T-helper 2 cell treated with Interferon-gamma antibody and Interleukin-4, amounts not matched to agents 5 μg/mL and 100 μg/mL, for 36 hours (primary cell): ENCODE measurements at regions not wholly inside any gene's neighbourhood (a gene's known extent, or its start where the extent isn't known, plus 50 kb on each side); places are given as distances from the start of the nearest gene placed in this dataset.

ENCODE experiments used
- DNase-seq: peaks from one replicate; pipeline ENCODE4 v3.0.0; 2021; ENCODE audit warnings: low spot score
- H3K27ac Mint-ChIP-seq: one replicate; pipeline ENCODE4 v1.8.0; 2021; ENCODE audit warnings: mild to moderate bottlenecking, mixed read lengths
- H3K27me3 Mint-ChIP-seq: one replicate; pipeline ENCODE4 v1.8.0; 2021; ENCODE audit warnings: low read depth, mixed read lengths
- H3K36me3 Mint-ChIP-seq: one replicate; pipeline ENCODE4 v1.8.0; 2021; ENCODE audit warnings: low read depth, mixed read lengths
- H3K4me1 Mint-ChIP-seq: one replicate; pipeline ENCODE4 v1.8.0; 2021; ENCODE audit warnings: low read depth, mixed read lengths
- H3K4me3 Mint-ChIP-seq: one replicate; pipeline ENCODE4 v1.8.0; 2022; ENCODE audit warnings: mild to moderate bottlenecking, moderate library complexity, mixed read lengths
- H3K9me3 Mint-ChIP-seq: one replicate; pipeline ENCODE4 v1.8.0; 2021; ENCODE audit warnings: mixed read lengths

- no peak for DNase-seq
- H3K4me3 Mint-ChIP-seq, result no peak overlapping the region
- no peaks in the 10 kb centered on the region for H3K36me3 Mint-ChIP-seq
- H3K9me3 Mint-ChIP-seq, result peaks cover 56% of the 10 kb centered on the region
- H3K27ac Mint-ChIP-seq, result no peak overlapping the region
- no peaks in the 10 kb centered on the region for H3K4me1 Mint-ChIP-seq
- H3K27me3 Mint-ChIP-seq, result no peaks in the 10 kb centered on the region
These were observed 256.7 kb downstream of the TUSC1 start for GRCh38 chr9:25421560-25421959.

DNA sequence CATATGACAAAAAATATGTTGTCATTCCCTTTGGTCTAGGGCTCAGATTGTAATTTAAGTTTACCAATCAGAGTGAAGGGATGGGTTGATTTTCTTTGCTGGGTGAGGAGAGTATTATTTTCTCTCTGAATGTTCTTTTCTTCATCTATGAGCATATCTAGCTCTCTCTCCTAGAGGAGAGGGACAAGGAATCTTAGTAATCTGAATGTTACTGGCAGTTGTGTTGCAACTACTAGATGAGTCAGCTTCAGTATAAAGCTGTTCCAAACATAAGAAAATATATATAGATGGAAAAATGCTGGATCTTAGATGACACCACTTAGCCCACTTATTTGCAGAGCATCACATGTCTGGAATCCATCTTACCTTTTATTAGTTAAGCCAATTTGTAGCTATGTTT is 259.3 kb downstream of the TUSC1 start:
- H3K27ac Mint-ChIP-seq, result no peak overlapping the region
- no peaks in the 10 kb centered on the region for H3K27me3 Mint-ChIP-seq
- no peak overlapping the region for H3K4me3 Mint-ChIP-seq
- no peak for DNase-seq
- H3K9me3 Mint-ChIP-seq, result peaks cover 57% of the 10 kb centered on the region
- no peaks in the 10 kb centered on the region for H3K36me3 Mint-ChIP-seq
- no peaks in the 10 kb centered on the region for H3K4me1 Mint-ChIP-seq

GRCh38 chr9:25415718-25416117 is 262.5 kb downstream of the TUSC1 start:
- no peaks in the 10 kb centered on the region for H3K4me1 Mint-ChIP-seq
- no peak overlapping the region for H3K27ac Mint-ChIP-seq
- no peak overlapping the region for H3K4me3 Mint-ChIP-seq
- H3K27me3 Mint-ChIP-seq, result no peaks in the 10 kb centered on the region
- no peaks in the 10 kb centered on the region for H3K36me3 Mint-ChIP-seq
- H3K9me3 Mint-ChIP-seq, result peaks cover 50% of the 10 kb centered on the region
- DNase-seq, result no peak

DNA sequence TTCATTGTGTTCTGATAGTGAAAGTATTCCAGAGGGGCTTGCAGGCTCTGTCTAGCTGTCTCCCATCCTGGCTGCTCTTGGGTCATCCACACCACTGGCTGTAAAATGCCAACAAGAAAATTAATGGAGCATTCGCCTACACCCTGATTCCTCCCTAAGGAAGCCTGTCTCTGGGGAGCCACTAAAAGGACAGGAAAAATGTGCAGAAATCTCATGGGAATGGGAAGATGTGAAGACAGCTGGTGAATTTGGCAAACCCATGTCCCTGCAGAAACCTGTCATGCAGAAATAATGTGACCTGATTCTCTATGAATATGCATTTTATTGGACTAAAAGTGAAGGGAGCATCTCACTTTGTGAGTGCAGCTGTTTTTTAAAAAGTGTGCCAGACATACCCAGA is 265.6 kb downstream of the TUSC1 start:
- no peak overlapping the region for H3K27ac Mint-ChIP-seq
- peaks cover 58% of the 10 kb centered on the region for H3K9me3 Mint-ChIP-seq
- DNase-seq, result no peak
- H3K4me3 Mint-ChIP-seq, result no peak overlapping the region
- no peaks in the 10 kb centered on the region for H3K4me1 Mint-ChIP-seq
- H3K36me3 Mint-ChIP-seq, result no peaks in the 10 kb centered on the region
- H3K27me3 Mint-ChIP-seq, result no peaks in the 10 kb centered on the region

- Mint-ChIP-seq H3K27me3 (no peaks in the 10 kb centered on the region), H3K36me3 (no peaks in the 10 kb centered on the region), H3K27ac (no peak overlapping the region), H3K4me1 (no peaks in the 10 kb centered on the region), H3K4me3 (no peak overlapping the region), H3K9me3 (peaks cover 49% of the 10 kb centered on the region)
- DNase-seq, result no peak
These were observed 280.5 kb downstream of the TUSC1 start for GRCh38 chr9:25397746-25398145.

GRCh38 chr9:25396828-25397227 is 281.4 kb downstream of the TUSC1 start:
- Mint-ChIP-seq H3K27me3 (no peaks in the 10 kb centered on the region), H3K36me3 (no peaks in the 10 kb centered on the region), H3K9me3 (peaks cover 47% of the 10 kb centered on the region), H3K27ac (no peak overlapping the region), H3K4me1 (no peaks in the 10 kb centered on the region), H3K4me3 (no peak overlapping the region)
- DNase-seq, result no peak

- peaks cover 22% of the 10 kb centered on the region for H3K9me3 Mint-ChIP-seq
- no peaks in the 10 kb centered on the region for H3K27me3 Mint-ChIP-seq
- DNase-seq, result no peak
- H3K36me3 Mint-ChIP-seq, result no peaks in the 10 kb centered on the region
- no peak overlapping the region for H3K4me3 Mint-ChIP-seq
- H3K4me1 Mint-ChIP-seq, result no peaks in the 10 kb centered on the region
- no peak overlapping the region for H3K27ac Mint-ChIP-seq
These were observed 297.1 kb downstream of the TUSC1 start for GRCh38 chr9:25381141-25381540.

DNA sequence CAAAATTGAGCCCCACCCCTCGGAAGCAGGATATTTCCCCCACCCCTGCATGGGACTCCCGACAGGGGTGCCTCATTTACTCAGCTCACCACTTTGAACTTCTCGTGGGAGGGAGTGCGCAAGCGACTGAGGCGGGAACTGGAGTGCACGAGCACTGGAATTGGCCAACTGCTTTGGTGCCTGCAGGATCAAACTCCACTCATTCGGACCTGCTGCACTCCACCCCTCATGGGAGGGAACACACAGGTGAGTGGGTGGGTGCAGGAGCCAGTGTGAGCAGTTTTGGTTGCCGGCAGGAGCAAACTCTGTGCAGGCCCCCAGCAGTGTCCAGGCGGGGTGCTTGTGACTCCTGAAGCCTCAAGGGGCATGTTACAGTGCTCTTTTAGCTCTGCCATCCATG is 301.2 kb downstream of the TUSC1 start:
- no peaks in the 10 kb centered on the region for H3K27me3 Mint-ChIP-seq
- no peak for DNase-seq
- peaks cover 34% of the 10 kb centered on the region for H3K9me3 Mint-ChIP-seq
- no peak overlapping the region for H3K4me3 Mint-ChIP-seq
- H3K27ac Mint-ChIP-seq, result no peak overlapping the region
- no peaks in the 10 kb centered on the region for H3K36me3 Mint-ChIP-seq
- no peaks in the 10 kb centered on the region for H3K4me1 Mint-ChIP-seq

GRCh38 chr9:25374281-25374680 is 304.0 kb downstream of the TUSC1 start:
- H3K4me1 Mint-ChIP-seq, result no peaks in the 10 kb centered on the region
- no peak for DNase-seq
- H3K9me3 Mint-ChIP-seq, result peaks cover 39% of the 10 kb centered on the region
- H3K36me3 Mint-ChIP-seq, result no peaks in the 10 kb centered on the region
- H3K4me3 Mint-ChIP-seq, result no peak overlapping the region
- no peaks in the 10 kb centered on the region for H3K27me3 Mint-ChIP-seq
- H3K27ac Mint-ChIP-seq, result no peak overlapping the region

DNA sequence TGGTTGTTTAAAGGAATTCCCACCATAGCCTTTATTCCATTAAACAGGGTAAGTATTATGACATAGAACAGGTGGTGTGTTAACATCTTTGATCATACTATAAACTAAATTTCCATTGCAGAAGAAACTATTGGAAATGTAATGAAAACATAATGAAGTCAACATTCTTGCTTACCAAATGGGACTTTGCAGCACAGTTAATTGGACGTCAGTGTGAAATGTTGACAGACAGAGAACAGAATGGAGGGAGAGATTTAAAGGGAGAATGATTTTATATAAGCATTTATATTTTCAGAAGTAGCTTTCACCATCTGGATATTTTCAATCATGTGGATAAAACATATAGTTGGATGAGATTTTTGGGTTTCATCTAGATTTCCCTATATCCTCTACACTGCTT is 311.3 kb downstream of the TUSC1 start:
- H3K4me3 Mint-ChIP-seq, result no peak overlapping the region
- DNase-seq, result no peak
- H3K36me3 Mint-ChIP-seq, result no peaks in the 10 kb centered on the region
- no peak overlapping the region for H3K27ac Mint-ChIP-seq
- H3K9me3 Mint-ChIP-seq, result peaks cover 48% of the 10 kb centered on the region
- no peaks in the 10 kb centered on the region for H3K27me3 Mint-ChIP-seq
- no peaks in the 10 kb centered on the region for H3K4me1 Mint-ChIP-seq

DNA sequence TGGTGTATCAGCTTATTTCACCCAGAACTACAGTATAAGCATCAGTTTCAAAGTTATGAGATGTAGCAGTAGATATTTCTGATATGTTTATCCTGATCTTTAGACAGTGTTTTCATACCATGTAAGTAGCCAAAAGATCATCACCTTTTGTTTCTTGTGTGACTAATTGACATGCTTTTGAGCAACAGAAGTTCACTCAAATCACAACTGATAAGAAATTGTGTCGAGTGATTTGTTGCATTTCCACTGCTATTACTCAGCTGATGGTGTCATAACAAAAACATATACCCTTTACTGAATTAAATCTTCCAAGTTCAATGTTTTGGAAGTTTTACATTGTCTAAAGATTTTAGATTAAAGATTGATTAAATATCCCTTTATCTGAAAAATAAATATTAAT is 324.5 kb downstream of the TUSC1 start:
- Mint-ChIP-seq H3K36me3 (no peaks in the 10 kb centered on the region), H3K4me1 (no peaks in the 10 kb centered on the region), H3K27me3 (no peaks in the 10 kb centered on the region), H3K9me3 (peaks cover 57% of the 10 kb centered on the region), H3K27ac (no peak overlapping the region), H3K4me3 (no peak overlapping the region)
- no peak for DNase-seq

DNA sequence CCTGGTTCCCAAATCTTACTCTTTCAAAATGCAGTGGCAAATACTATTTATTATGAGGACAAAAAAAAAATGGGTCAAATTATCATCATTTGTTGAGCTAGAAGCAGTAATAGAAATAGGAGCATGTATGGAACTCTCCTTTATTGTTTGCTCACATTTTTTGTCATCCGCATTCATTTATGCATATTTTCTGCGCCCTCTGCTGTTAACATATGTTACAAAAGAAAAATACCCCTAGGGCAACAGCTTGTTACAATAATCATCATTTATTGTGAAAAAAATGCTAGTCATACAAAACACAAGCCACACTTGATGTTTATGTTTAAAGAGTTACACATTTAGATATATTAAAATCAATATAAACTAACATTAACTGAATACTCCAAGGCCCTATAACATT is 328.2 kb downstream of the TUSC1 start:
- no peak for DNase-seq
- Mint-ChIP-seq H3K9me3 (peaks cover 37% of the 10 kb centered on the region), H3K27me3 (no peaks in the 10 kb centered on the region), H3K27ac (no peak overlapping the region), H3K4me1 (no peaks in the 10 kb centered on the region), H3K36me3 (no peaks in the 10 kb centered on the region), H3K4me3 (no peak overlapping the region)

DNA sequence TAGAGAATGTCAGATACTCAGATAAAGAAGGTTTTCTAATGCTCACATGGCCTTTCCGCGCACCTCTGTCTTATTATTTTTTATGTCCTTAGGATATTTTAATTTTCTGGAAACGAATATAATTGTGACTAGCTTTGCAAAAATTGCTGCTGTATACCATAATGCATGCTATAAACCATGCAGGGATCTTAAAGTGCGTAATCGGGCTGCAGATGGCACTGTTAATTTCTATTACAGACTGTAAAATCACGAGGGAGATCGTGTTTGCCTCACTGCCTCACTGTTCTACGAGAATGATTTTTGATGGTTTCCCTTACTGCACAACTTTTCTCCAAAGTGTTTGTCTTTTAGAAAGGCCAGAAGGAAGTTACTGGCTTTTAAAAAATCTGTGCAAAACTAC is 356.1 kb downstream of the TUSC1 start:
- Mint-ChIP-seq H3K4me1 (no peaks in the 10 kb centered on the region), H3K9me3 (peaks cover 39% of the 10 kb centered on the region), H3K27ac (no peak overlapping the region), H3K4me3 (no peak overlapping the region), H3K27me3 (no peaks in the 10 kb centered on the region), H3K36me3 (no peaks in the 10 kb centered on the region)
- DNase-seq, result no peak

GRCh38 chr9:25310961-25311360 is 367.3 kb downstream of the TUSC1 start:
- H3K27me3 Mint-ChIP-seq, result no peaks in the 10 kb centered on the region
- peaks cover 46% of the 10 kb centered on the region for H3K9me3 Mint-ChIP-seq
- no peak for DNase-seq
- H3K4me3 Mint-ChIP-seq, result no peak overlapping the region
- H3K27ac Mint-ChIP-seq, result no peak overlapping the region
- H3K36me3 Mint-ChIP-seq, result no peaks in the 10 kb centered on the region
- no peaks in the 10 kb centered on the region for H3K4me1 Mint-ChIP-seq

DNA sequence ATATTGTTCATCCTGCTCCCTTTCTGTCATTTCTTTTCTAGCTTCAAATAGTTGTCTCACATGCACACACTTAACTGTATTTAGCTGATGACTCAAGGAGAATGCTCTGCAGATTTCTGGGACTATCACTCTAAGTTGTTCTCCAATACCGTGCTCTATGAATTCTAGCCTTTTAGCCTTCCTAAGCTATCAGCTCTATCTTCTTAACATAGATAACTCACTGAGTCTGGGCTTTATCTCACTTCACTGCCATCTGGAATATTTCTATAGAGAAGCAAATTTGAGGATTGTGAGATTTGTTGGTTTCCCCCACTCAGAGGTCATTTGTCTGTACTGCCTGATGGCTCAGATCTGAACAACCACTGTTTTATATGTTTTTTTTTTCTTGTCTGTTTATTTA is 369.7 kb downstream of the TUSC1 start:
- Mint-ChIP-seq H3K27me3 (no peaks in the 10 kb centered on the region), H3K27ac (no peak overlapping the region), H3K9me3 (peaks cover 53% of the 10 kb centered on the region), H3K36me3 (no peaks in the 10 kb centered on the region), H3K4me3 (no peak overlapping the region), H3K4me1 (no peaks in the 10 kb centered on the region)
- DNase-seq, result no peak
